Naive B cell (primary cell): ENCODE measurements at regions not wholly inside any gene's neighbourhood (a gene's known extent, or its start where the extent isn't known, plus 50 kb on each side); places are given as distances from the start of the nearest gene placed in this dataset.

Source experiments
- ATAC-seq, 2 donors: fragments of 150-1000 bp; cut with Tn5 transposase; 2 replicates each; pipeline ENCODE4 v1.10.0; 2021; ENCODE audit warnings: low read depth in 2 of 2, mild to moderate bottlenecking in 2 of 2, moderate library complexity in 2 of 2
- DNase-seq: peaks from one replicate; pipeline ENCODE4 v3.0.0; 2022
- H3K27ac Mint-ChIP-seq, 6 donors: one replicate each; pipeline ENCODE4 v1.8.0; 2020 to 2022; ENCODE audit warnings: mild to moderate bottlenecking in 6 of 6, mixed read lengths in 6 of 6, moderate library complexity in 5 of 6, inconsistent platforms in 2 of 6
- H3K27me3 Mint-ChIP-seq, 3 donors: one replicate each; pipeline ENCODE4 v1.8.0; 2021 to 2022; ENCODE audit warnings: mixed read lengths in 3 of 3, mild to moderate bottlenecking in 1 of 3
- H3K36me3 Mint-ChIP-seq, 2 donors: one replicate each; pipeline ENCODE4 v1.8.0; 2020 to 2022; ENCODE audit warnings: mixed read lengths in 2 of 2, inconsistent platforms in 1 of 2, mild to moderate bottlenecking in 1 of 2
- H3K4me1 Mint-ChIP-seq, 3 donors: one replicate each; pipeline ENCODE4 v1.8.0; 2020 to 2022; ENCODE audit warnings: mixed read lengths in 3 of 3, inconsistent platforms in 1 of 3, mild to moderate bottlenecking in 1 of 3, moderate library complexity in 1 of 3
- H3K4me3 Mint-ChIP-seq, 8 donors: one replicate each; pipeline ENCODE4 v1.8.0; 2020 to 2022; ENCODE audit warnings: mild to moderate bottlenecking in 8 of 8, mixed read lengths in 8 of 8, moderate library complexity in 8 of 8, inconsistent platforms in 2 of 8
- H3K9me3 Mint-ChIP-seq, 7 donors: one replicate each; pipeline ENCODE4 v1.8.0; 2020 to 2022; ENCODE audit warnings: mixed read lengths in 7 of 7, mild to moderate bottlenecking in 5 of 7, inconsistent platforms in 2 of 7, moderate library complexity in 1 of 7

DNA sequence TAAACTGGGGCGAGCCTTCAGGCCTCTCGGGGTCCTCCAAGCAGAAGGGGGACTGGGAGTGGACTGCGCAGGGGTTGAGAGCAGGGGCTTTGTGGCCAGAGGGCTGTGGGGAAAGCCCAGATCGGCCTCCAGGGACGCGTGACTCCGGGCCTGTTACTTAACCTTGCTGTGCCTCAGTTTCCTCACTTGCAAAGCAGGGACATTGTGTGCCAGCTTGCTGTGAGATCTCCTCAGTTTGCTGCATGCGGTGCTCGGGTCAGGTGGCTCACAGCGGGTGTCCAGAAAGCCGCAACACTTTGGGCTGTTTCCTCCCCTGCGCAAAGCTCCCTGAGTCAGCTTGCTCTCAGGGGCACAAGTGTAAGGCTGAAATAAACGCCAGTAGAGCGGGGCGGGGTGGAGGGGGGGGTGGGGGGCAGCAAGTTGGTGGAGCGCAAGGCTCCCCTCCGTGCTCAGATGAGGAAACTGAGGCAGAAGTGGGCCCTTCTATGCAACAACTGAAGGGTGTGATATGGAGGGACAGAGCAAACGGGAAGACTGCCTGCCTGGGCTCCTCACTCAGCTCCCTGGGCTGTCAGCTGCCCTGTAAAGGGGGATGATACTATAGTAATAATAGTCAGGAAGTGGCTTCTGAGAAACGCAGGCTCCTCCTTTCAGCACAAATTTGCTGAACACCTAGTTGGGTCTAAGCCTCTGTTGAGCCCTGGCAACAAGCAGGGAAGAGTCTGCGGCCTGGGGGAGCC lies 101.0 kb downstream of the HMX1 start:
- no peaks in the 10 kb centered on the region for H3K27me3 Mint-ChIP-seq
- DNase-seq, result no peak
- peaks cover 0 to 4% (median 0%) of the 10 kb centered on the region in 3 donors for H3K4me1 Mint-ChIP-seq
- peaks cover 0 to 5% (median 0%) of the 10 kb centered on the region in 7 donors for H3K9me3 Mint-ChIP-seq
- H3K36me3 Mint-ChIP-seq, result no peaks in the 10 kb centered on the region
- no peak overlapping the region for H3K27ac Mint-ChIP-seq
- H3K4me3 Mint-ChIP-seq, result no peak overlapping the region
- ATAC-seq, result no peak

GRCh38 chr4:8769645-8770517 lies 101.8 kb downstream of the HMX1 start:
- H3K4me1 Mint-ChIP-seq, result peaks cover 0 to 4% (median 0%) of the 10 kb centered on the region in 3 donors
- ATAC-seq, result no peak
- no peak overlapping the region for H3K4me3 Mint-ChIP-seq
- H3K27ac Mint-ChIP-seq, result no peak overlapping the region
- no peak for DNase-seq
- no peaks in the 10 kb centered on the region for H3K27me3 Mint-ChIP-seq
- H3K9me3 Mint-ChIP-seq, result peaks cover 0 to 5% (median 0%) of the 10 kb centered on the region in 7 donors
- H3K36me3 Mint-ChIP-seq, result no peaks in the 10 kb centered on the region

GRCh38 chr4:8768357-8768999 lies 103.2 kb downstream of the HMX1 start:
- H3K27me3 Mint-ChIP-seq, result no peaks in the 10 kb centered on the region
- no peak for ATAC-seq
- H3K4me1 Mint-ChIP-seq, result peaks cover 0 to 4% (median 0%) of the 10 kb centered on the region in 3 donors
- H3K4me3 Mint-ChIP-seq, result no peak overlapping the region
- H3K27ac Mint-ChIP-seq, result peak overlapping the region in 1 of 6 donors; percentile 79
- DNase-seq, result no peak
- no peaks in the 10 kb centered on the region for H3K36me3 Mint-ChIP-seq
- H3K9me3 Mint-ChIP-seq, result peaks cover 0 to 5% (median 0%) of the 10 kb centered on the region in 7 donors

DNA sequence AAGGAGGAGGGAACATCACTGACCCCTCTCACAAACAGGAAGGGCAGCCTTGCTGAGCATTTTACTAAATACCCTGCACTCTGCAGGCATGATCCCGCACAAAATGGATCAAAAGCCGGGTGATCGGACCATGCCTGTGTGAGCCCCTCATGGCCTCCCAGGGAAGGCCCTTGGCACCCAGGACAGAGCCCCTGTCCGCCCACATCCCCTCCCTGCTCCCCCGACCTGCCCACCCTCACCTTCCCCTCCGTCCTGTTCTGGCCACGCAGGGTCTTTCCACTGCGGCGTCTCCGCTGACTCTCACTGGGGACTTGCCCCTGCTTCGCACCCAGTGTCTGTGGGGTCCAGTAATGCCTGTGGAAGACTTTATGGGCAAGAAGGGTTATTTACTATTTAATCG lies 105.0 kb downstream of the HMX1 start:
- Mint-ChIP-seq H3K36me3 (no peaks in the 10 kb centered on the region), H3K9me3 (peaks cover 0 to 5% (median 0%) of the 10 kb centered on the region in 7 donors), H3K4me1 (peaks cover 0 to 4% (median 0%) of the 10 kb centered on the region in 3 donors), H3K27me3 (no peaks in the 10 kb centered on the region), H3K27ac (no peak overlapping the region), H3K4me3 (no peak overlapping the region)
- ATAC-seq (no peak), DNase-seq (no peak)

DNA sequence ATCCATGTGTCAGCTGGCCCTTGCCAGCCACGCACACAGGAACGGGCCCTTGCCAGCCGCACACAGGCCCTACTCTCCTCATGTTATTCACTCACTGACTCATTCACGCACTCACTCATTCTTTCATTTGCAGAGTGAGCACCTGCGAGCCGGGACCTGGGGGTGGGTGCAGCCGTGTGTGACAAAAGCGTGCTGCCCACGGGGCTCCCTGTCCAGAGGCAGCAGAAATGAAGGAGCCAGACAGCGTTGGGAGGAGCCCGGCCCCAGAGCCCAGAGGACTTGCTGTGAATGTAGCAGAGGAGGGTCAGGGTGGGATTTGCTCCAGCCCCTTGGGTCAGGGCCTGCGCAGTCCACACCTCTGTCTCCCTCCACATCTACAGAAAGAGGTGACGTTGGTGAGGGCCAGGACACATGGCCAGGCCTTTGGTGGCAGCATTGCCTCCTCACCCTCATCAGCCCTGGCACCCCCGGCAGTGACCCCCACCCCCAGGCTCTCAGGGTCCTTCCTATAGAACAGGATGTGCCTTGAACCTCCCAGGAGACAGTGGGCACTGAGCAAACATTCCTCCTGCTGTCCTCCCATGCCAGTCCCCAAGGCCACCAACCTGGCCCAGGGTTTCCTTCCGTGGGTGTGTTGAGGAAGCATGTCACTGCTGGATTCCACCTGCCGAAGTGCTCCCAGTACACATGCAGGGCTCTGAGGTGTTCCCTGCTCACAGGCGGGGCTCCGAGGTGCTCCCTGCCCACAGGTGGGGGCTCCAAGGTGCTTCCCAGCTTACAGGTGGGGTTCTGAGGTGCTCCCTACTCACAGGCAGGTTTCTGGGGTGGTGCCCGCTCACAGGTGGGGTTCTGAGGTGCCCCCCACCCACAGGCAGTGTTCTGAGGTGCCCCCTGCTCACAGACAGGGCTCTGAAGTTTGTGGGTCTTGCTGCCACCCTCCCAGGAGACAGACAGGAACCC lies 105.7 kb downstream of the HMX1 start:
- H3K27ac Mint-ChIP-seq, result no peak overlapping the region
- ATAC-seq (no peak), DNase-seq (no peak)
- peaks cover 0 to 4% (median 0%) of the 10 kb centered on the region in 3 donors for H3K4me1 Mint-ChIP-seq
- no peaks in the 10 kb centered on the region for H3K36me3 Mint-ChIP-seq
- H3K27me3 Mint-ChIP-seq, result no peaks in the 10 kb centered on the region
- H3K4me3 Mint-ChIP-seq, result no peak overlapping the region
- peaks cover 0 to 5% (median 0%) of the 10 kb centered on the region in 7 donors for H3K9me3 Mint-ChIP-seq

DNA sequence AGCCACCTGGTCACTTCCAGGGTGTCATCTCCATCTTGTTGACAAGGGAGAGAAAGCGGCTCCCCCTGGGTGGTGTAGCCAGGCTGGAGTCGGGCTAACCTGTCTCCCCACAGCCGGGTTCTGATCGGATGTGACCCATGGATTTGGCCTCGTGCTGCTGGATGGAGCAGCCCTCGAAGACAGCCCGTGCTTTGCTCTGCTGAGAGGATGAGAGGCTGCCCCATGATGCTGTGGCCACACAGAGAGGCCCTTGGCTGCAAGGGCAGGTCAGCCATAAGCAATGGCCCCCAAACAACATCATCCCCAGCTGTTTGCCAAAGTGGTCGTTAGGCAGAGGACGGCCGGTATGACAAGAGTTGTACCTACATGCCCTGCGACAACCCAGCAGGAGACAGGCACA lies 106.6 kb downstream of the HMX1 start:
- ATAC-seq (no peak), DNase-seq (no peak)
- Mint-ChIP-seq H3K36me3 (no peaks in the 10 kb centered on the region), H3K9me3 (peaks cover 0 to 5% (median 0%) of the 10 kb centered on the region in 7 donors), H3K4me1 (peaks cover 0 to 4% (median 0%) of the 10 kb centered on the region in 3 donors), H3K27ac (no peak overlapping the region), H3K4me3 (no peak overlapping the region), H3K27me3 (no peaks in the 10 kb centered on the region)

GRCh38 chr4:8763966-8764901 lies 107.4 kb downstream of the HMX1 start:
- Mint-ChIP-seq H3K4me3 (peak overlapping the region in 1 of 8 donors; percentile 33), H3K36me3 (no peaks in the 10 kb centered on the region), H3K4me1 (peaks cover 0 to 4% (median 0%) of the 10 kb centered on the region in 3 donors), H3K9me3 (peaks cover 0 to 5% (median 0%) of the 10 kb centered on the region in 7 donors), H3K27me3 (no peaks in the 10 kb centered on the region), H3K27ac (no peak overlapping the region)
- no peak for DNase-seq
- no peak for ATAC-seq

- no peak overlapping the region for H3K27ac Mint-ChIP-seq
- no peaks in the 10 kb centered on the region for H3K27me3 Mint-ChIP-seq
- no peaks in the 10 kb centered on the region for H3K36me3 Mint-ChIP-seq
- DNase-seq (no peak), ATAC-seq (no peak)
- H3K4me3 Mint-ChIP-seq, result no peak overlapping the region
- no peaks in the 10 kb centered on the region for H3K9me3 Mint-ChIP-seq
- no peaks in the 10 kb centered on the region for H3K4me1 Mint-ChIP-seq
Observed at GRCh38 chr4:8762951-8763735, 108.5 kb downstream of the HMX1 start.

DNA sequence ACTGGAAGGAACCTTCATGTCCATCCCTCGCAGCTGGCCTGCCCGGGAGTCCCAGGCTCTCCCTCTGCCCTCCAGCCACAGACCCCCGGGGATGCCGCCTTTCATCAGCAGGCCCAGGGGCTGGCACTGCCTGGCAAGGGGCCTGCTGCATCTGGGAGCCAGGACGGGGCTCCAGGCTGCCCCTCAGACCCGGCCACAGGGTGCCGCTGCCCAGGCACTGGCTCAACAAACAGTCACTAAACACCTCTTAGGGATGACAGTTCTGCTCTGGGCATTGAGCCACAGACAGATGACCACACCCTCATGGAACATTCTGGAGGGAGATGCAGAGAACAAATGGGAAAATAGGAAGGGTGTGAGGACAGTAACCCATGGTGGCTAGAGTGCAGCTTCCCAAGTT lies 109.3 kb downstream of the HMX1 start:
- Mint-ChIP-seq H3K4me3 (no peak overlapping the region), H3K9me3 (peaks cover 0 to 4% (median 0%) of the 10 kb centered on the region in 7 donors), H3K27me3 (no peaks in the 10 kb centered on the region), H3K4me1 (no peaks in the 10 kb centered on the region), H3K27ac (no peak overlapping the region), H3K36me3 (no peaks in the 10 kb centered on the region)
- ATAC-seq, result no peak
- no peak for DNase-seq

DNA sequence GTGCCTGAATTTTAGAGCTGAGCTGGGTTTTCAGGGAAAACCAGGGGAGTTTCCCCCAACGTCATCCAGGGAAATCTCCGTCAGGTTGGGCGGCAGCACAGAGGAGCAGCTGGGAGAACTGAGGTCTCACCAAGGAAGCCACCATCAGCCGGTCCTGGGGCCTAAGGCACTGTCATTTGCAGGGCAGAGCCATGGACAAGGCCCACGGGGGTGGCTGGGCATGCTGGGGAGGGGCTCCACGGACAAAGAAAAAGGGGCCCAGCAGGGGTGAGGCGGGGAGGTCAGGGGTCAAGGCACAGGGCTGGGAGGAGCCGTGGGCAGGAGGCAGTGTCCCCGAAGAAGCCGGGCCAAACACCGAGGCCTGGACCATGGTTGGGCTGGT lies 109.8 kb downstream of the HMX1 start:
- no peaks in the 10 kb centered on the region for H3K27me3 Mint-ChIP-seq

DNA sequence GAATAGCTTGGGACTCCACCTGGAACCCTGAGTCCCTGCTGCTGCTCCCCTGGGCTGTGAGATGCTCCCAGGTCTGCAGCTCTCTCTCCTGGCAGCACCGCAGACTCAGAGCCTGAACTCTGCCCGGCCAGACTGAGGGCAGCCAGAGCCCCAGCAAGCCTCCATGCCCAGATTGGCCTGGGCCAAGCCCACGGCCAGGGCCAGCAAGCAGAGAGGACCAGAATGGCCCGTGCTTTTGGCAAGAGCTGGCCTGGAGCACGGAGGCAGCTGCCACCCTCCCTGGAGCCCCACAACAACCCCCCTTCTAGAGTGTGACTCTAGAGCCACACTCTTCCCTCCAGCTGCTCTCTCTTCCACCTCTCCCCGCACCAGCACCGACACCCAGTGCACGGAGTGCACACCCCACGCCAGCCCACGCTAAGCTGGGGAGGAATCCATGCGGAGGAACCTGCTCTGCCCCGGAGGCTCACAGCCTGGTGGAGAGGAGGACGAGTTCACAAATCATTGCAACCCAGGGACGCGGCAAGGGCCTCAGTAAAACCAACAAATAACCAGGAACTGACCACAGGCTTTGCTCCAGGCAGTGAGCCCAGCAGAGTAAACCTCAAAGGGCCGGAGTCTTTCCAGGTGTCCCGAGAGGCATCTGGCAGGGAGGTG lies 110.3 kb downstream of the HMX1 start:
- DNase-seq (no peak), ATAC-seq (no peak)
- Mint-ChIP-seq H3K27ac (no peak overlapping the region), H3K27me3 (no peaks in the 10 kb centered on the region), H3K9me3 (peaks cover 0 to 4% (median 0%) of the 10 kb centered on the region in 7 donors), H3K36me3 (no peaks in the 10 kb centered on the region), H3K4me3 (no peak overlapping the region), H3K4me1 (no peaks in the 10 kb centered on the region)

More for the DNA sequence above, 109.8 kb downstream of the HMX1 start:
- Mint-ChIP-seq H3K27ac (no peak overlapping the region), H3K4me3 (no peak overlapping the region), H3K36me3 (no peaks in the 10 kb centered on the region), H3K4me1 (no peaks in the 10 kb centered on the region), H3K9me3 (peaks cover 0 to 4% (median 0%) of the 10 kb centered on the region in 7 donors)
- no peak for ATAC-seq
- DNase-seq, result no peak
